Right atrium auricular region (tissue), 2 donors: ENCODE measurements at regions not wholly inside any gene's neighbourhood (a gene's known extent, or its start where the extent isn't known, plus 50 kb on each side); places are given as distances from the start of the nearest gene placed in this dataset.

Experiments
- DNase-seq: peaks from one replicate; pipeline ENCODE4 v3.0.0-alpha.2; 2019; ENCODE audit warnings: low spot score
- H3K27ac ChIP-seq, 2 donors: fragments of 200-600 bp; sonication (generic); 1 replicate in 1 of 2; 2 replicates in 1 of 2; pipeline ENCODE4 v1.5.1; 2016 to 2019
- H3K27me3 ChIP-seq, 2 donors: fragments of 200-600 bp; sonication (generic); one replicate each; pipeline versions ENCODE4 v1.5.1 to v1.6.0; 2017 to 2019
- H3K36me3 ChIP-seq: fragments of 200-600 bp; sonication (generic); one replicate; pipeline ENCODE4 v1.5.1; 2016
- H3K4me1 ChIP-seq, 2 donors: fragments of 200-600 bp; sonication (generic); one replicate each; pipeline versions ENCODE4 v1.5.1 to v1.6.0; 2017 to 2019
- H3K4me3 ChIP-seq, 2 donors: fragments of 200-600 bp; sonication (generic); 1 replicate in 1 of 2; 2 replicates in 1 of 2; pipeline ENCODE4 v1.5.1; 2017 to 2019; ENCODE audit warnings: mild to moderate bottlenecking in 1 of 2, moderate library complexity in 1 of 2
- H3K9me3 ChIP-seq, 2 donors: fragments of 200-600 bp; sonication (generic); one replicate each; pipeline ENCODE4 v1.5.1; 2019
- TF ChIP-seq, protein P1 (sequence below), 2 donors: fragments of 200-600 bp; sonication (generic); IDR thresholded peaks; one replicate each; pipeline ENCODE4 v1.5.1; 2019; ENCODE audit warnings: antibody characterized with exemption in 2 of 2

DNA sequence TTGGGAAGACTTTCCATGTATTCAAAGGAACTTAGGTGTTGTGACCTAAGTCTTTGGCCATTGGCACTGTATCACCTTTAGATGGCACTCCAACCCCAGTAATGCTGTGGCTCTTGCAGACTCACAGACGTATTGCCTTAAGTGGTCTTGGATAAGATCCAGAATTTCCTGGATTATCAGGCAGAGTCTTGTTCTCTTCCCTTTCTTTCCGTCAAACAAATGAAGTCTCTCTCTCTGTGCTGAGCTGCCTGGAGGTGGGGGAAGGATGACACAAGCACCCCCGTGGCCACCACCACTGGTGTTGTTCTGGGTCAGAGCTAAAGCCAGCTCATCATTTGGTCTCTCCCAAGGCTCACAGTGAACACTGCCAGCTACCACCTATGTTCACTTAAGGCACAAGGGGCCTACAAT lies 789.9 kb upstream of the KIF2B start:
- H3K27me3 ChIP-seq = no peaks in the 10 kb centered on the region
- TF ChIP-seq, protein P1, sequence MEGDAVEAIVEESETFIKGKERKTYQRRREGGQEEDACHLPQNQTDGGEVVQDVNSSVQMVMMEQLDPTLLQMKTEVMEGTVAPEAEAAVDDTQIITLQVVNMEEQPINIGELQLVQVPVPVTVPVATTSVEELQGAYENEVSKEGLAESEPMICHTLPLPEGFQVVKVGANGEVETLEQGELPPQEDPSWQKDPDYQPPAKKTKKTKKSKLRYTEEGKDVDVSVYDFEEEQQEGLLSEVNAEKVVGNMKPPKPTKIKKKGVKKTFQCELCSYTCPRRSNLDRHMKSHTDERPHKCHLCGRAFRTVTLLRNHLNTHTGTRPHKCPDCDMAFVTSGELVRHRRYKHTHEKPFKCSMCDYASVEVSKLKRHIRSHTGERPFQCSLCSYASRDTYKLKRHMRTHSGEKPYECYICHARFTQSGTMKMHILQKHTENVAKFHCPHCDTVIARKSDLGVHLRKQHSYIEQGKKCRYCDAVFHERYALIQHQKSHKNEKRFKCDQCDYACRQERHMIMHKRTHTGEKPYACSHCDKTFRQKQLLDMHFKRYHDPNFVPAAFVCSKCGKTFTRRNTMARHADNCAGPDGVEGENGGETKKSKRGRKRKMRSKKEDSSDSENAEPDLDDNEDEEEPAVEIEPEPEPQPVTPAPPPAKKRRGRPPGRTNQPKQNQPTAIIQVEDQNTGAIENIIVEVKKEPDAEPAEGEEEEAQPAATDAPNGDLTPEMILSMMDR (IDR thresholded peaks at IDR 0.05) = no peak
- no peak overlapping the region for H3K4me3 ChIP-seq

DNA sequence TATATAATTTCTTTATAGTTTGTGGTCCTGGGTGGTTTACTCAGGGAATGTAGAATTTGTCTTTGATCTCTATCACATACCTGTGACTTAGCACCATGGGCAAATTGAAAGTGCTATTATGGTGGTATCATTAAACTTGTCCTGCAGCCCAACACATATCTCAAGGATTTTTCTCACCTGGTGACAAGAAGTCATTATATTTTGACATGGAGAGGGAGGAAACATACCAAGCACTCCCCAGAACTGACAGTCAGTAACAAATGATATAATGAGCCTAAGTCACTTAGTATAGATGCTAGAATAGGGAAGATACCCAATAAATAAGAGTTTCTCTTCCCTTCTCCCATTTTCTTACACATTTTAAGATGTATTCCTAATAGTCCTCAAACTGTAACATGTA lies 805.5 kb upstream of the KIF2B start:
- no peaks in the 10 kb centered on the region for H3K9me3 ChIP-seq
- H3K36me3 ChIP-seq = no peaks in the 10 kb centered on the region
- H3K27me3 ChIP-seq = no peaks in the 10 kb centered on the region
- no peaks in the 10 kb centered on the region for H3K4me1 ChIP-seq
- no peak for DNase-seq
- no peak overlapping the region for H3K4me3 ChIP-seq
- no peak overlapping the region for H3K27ac ChIP-seq
- TF ChIP-seq, protein P1 (IDR thresholded peaks at IDR 0.05) = no peak

More for the DNA sequence above, 789.9 kb upstream of the KIF2B start:
- DNase-seq = no peak
- no peak overlapping the region for H3K27ac ChIP-seq
- no peaks in the 10 kb centered on the region for H3K4me1 ChIP-seq
- no peaks in the 10 kb centered on the region for H3K9me3 ChIP-seq
- no peaks in the 10 kb centered on the region for H3K36me3 ChIP-seq

GRCh38 chr17:53016085-53016484 lies 806.6 kb upstream of the KIF2B start:
- Histone ChIP-seq H3K27me3 (no peaks in the 10 kb centered on the region), H3K4me3 (no peak overlapping the region)
- no peak for DNase-seq

DNA sequence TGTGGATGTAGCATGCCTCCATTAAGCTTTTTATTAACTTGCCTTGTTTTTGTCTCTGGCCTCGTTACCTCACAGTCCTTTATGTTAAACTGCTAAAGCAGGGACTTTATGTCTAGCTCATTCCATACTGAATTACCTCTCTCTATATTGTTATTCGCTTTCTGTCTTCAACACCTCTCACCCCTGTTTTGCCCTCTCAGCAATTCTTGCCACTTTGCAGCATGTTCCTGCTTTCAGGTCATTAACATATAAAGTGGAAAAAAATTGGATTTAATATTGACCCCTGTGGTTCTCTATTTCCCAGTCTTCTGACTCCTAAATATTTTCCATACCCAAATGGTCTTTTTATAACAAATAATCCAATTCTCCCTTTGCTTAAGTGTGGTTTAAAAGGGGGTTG lies 810.4 kb upstream of the KIF2B start:
- DNase-seq = no peak
- H3K27me3 ChIP-seq = no peaks in the 10 kb centered on the region
- no peaks in the 10 kb centered on the region for H3K9me3 ChIP-seq
- no peaks in the 10 kb centered on the region for H3K4me1 ChIP-seq
- no peaks in the 10 kb centered on the region for H3K36me3 ChIP-seq
- TF ChIP-seq, protein P1 (IDR thresholded peaks at IDR 0.05) = no peak
- H3K4me3 ChIP-seq = no peak overlapping the region
- H3K27ac ChIP-seq = no peak overlapping the region

More at GRCh38 chr17:53016085-53016484, 806.6 kb upstream of the KIF2B start:
- TF ChIP-seq, protein P1 (IDR thresholded peaks at IDR 0.05) = no peak
- Histone ChIP-seq H3K9me3 (no peaks in the 10 kb centered on the region), H3K36me3 (no peaks in the 10 kb centered on the region), H3K27ac (no peak overlapping the region), H3K4me1 (no peaks in the 10 kb centered on the region)

DNA sequence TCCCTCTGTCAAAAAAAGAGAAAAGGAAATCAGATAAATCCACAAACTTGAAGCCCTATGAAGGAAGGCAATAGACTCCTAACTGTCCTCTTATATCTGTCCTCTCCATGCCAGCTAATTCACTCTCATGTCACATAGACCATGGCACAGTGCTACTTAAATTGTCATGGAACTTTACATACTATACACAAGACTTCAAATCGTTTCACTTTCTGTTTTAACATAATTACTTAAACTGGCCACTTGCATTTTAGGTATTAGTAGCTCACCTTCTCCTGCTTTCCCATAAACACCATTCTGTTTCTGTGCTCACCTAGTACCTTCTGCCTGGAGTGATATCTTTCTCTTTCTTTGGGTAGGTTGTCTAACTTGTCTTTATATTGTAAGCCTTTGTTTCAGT lies 816.7 kb upstream of the KIF2B start:
- TF ChIP-seq, protein P1 (IDR thresholded peaks at IDR 0.05) = no peak

DNA sequence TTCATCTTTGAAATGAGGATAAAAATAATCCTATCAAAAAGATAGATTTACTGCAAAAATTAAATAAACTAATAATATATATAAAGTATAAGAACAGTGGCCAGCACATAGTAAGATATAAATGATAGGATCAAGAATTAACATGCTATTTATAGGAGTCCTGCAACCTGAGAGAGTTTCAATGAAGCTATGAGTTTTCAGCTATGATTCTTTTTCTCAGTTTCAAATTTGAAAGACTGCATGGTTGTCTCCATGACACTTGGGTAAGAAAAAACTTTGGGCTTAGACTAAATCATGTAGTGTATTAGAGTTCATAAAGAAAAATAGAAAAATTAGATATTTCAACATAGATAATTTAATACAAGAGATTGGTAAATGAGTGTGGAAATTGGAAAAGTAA lies 817.8 kb upstream of the KIF2B start:
- Histone ChIP-seq H3K4me1 (no peaks in the 10 kb centered on the region), H3K27ac (no peak overlapping the region)
- TF ChIP-seq, protein P1 (IDR thresholded peaks at IDR 0.05) = no peak

More for the DNA sequence above, 816.7 kb upstream of the KIF2B start:
- no peaks in the 10 kb centered on the region for H3K27me3 ChIP-seq
- H3K4me3 ChIP-seq = no peak overlapping the region
- H3K9me3 ChIP-seq = no peaks in the 10 kb centered on the region
- no peaks in the 10 kb centered on the region for H3K4me1 ChIP-seq
- no peak overlapping the region for H3K27ac ChIP-seq
- DNase-seq = no peak
- H3K36me3 ChIP-seq = no peaks in the 10 kb centered on the region

More for the DNA sequence above, 817.8 kb upstream of the KIF2B start:
- Histone ChIP-seq H3K4me3 (no peak overlapping the region), H3K9me3 (no peaks in the 10 kb centered on the region), H3K27me3 (no peaks in the 10 kb centered on the region), H3K36me3 (no peaks in the 10 kb centered on the region)
- DNase-seq = no peak
